ENCODE measurements at regions not wholly inside any gene's neighbourhood (a gene's known extent, or its start where the extent isn't known, plus 50 kb on each side); places are given as distances from the start of the nearest gene placed in this dataset.

DNA sequence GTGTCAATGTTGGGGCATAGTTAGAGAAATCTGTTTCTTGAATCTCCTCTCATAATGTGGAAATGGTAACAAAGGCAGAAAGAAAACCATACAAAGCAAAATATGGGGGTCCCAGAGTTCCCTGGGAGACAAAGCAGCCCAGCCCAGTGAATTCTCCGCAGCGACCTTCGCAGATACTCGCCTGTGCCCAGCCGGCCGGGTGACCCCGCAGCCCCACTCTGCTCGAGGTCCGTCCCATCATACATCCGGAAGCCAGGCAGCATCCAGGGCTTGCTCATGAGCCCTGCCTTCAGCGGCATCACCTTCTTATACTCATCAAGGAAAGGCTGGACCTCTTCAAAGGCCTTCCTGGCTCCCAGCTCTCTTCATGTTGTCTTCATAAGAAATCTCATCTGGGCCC is 774.8 kb upstream of the ID2 start:
- H3K4me3 ChIP-seq (replicated peaks; ENCODE audit: low read depth, low read length) = no peak overlapping the region
- TF ChIP-seq, protein P1, sequence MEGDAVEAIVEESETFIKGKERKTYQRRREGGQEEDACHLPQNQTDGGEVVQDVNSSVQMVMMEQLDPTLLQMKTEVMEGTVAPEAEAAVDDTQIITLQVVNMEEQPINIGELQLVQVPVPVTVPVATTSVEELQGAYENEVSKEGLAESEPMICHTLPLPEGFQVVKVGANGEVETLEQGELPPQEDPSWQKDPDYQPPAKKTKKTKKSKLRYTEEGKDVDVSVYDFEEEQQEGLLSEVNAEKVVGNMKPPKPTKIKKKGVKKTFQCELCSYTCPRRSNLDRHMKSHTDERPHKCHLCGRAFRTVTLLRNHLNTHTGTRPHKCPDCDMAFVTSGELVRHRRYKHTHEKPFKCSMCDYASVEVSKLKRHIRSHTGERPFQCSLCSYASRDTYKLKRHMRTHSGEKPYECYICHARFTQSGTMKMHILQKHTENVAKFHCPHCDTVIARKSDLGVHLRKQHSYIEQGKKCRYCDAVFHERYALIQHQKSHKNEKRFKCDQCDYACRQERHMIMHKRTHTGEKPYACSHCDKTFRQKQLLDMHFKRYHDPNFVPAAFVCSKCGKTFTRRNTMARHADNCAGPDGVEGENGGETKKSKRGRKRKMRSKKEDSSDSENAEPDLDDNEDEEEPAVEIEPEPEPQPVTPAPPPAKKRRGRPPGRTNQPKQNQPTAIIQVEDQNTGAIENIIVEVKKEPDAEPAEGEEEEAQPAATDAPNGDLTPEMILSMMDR (IDR thresholded peaks at IDR 0.05; ENCODE audit: low read length, missing control alignments) = no peak
- no peak for DNase-seq (ENCODE audit: low read depth)

DNA sequence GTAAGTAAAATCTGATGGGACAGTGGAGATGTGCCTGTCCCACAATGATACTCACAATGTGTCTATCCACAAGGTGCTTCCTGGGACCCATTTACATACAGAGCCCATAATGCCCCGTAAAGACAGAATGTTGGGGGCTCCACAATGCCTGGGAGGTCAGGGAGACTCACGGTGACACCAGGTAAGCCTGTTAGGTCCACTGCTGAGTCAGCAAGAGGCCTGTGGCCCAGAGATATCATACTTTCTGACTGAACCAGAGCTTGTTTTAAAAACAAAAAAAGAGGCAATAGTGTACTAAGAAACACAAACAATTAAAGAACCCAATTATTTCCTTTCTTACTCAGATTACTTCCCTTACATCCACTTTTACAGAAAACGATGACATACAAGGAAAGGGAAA is 771.1 kb upstream of the ID2 start:
- TF ChIP-seq, protein P1 (IDR thresholded peaks at IDR 0.05; ENCODE audit: low read length, missing control alignments) = no peak
- no peak overlapping the region for H3K4me3 ChIP-seq (replicated peaks; ENCODE audit: low read depth, low read length)
- DNase-seq (ENCODE audit: low read depth) = no peak

DNA sequence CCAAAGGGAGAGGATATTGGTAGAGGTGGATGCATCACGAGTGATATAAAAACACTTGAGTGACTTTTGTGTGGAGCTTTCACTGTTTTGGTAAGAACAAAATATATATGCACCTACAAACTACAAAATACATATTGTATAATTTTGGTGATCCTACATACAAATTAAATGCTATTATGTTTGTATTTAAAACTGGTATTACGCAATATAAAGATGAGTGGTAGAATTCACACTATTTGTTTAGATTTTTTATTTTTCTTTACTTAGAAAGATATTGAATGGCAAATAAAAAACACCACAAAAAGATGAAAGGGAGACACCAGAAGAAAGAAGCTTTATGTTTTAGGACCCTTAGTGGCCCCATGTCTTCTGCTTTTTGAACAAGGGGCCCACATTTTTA is 770.7 kb upstream of the ID2 start:
- TF ChIP-seq, protein P1 (IDR thresholded peaks at IDR 0.05; ENCODE audit: low read length, missing control alignments) = no peak
- no peak for DNase-seq (ENCODE audit: low read depth)
- no peak overlapping the region for H3K4me3 ChIP-seq (replicated peaks; ENCODE audit: low read depth, low read length)

DNA sequence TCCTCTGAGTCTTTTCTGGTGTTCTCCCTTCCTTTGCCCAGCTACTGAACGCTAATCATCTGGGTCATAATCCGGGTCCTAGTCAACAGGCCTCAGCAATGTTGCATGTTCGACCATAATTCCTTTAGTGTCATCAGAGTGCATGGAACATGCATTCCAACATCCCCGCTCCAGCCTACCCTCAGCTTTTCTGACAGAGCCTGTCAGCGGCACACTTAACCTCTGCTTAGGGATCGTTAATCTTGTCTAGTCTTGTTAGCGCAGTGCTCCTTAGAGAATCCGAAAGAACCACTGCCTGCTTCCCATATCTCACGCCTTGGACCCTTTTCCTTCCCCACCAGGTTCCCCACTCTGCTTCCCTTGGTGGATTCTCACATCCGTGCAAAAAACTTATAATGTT is 767.9 kb upstream of the ID2 start:
- H3K4me3 ChIP-seq (replicated peaks; ENCODE audit: low read depth, low read length) = no peak overlapping the region
- TF ChIP-seq, protein P1 (IDR thresholded peaks at IDR 0.05; ENCODE audit: low read length, missing control alignments) = no peak
- no peak for DNase-seq (ENCODE audit: low read depth)

DNA sequence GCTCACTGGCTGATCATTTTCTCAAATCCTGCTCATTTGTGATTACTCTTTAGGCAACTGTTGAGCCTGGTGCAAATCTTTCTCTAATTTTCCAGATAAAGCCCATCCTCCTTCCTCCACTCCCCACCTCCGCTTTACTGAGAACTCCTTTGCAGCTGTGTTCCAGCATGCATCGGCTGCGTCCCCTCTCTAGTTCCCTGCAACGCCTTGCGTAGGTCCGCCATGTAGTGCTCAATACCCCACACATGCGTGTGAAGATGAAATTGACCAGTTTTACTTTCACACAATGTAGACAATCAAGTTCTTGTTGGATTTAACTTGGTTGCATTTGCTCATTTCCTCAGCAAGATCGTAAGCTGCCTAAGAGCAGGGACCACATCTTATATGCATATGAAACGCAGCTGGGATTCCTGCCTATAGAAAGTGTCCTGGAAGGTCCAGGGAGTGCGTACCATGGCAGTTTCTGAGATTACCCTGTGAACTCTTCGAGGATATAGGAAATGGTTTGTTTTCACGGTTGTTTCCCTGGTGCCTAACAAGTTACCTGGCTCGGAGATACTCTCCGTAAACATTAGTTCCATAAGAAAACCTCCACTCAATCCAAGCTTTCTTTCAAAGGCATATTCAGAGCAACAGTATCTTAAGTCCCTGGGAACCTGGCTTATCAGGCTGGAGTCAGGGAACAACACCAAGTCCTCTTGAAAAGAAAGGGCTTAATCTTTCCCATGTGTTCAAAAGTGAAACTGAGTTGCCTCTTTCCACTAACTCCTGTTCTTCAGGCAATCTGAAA is 766.4 kb upstream of the ID2 start:
- peak; percentile 17 for DNase-seq (ENCODE audit: low read depth)
- peak overlapping the region; percentile 36 for H3K4me3 ChIP-seq (replicated peaks; ENCODE audit: low read depth, low read length)
- TF ChIP-seq, protein P1 (IDR thresholded peaks at IDR 0.05; ENCODE audit: low read length, missing control alignments) = no peak

DNA sequence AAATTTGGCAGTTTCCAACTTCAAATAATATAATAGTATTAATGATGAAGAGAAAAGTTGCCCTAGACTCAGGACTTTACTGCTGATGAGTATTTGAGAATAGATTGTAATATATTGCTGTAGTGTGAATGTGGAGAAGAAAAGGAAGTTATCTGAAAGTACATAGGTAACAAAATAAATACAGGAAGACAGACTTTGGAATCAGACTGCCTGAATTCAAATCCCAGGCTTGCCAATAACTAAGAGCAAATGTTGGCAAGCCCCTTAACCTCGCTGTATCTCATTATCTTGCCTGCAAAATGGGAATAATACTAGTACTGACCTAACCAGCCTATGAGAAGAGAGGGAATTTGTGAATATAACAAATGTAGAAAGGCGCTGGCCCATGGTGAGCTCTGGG is 765.2 kb upstream of the ID2 start:
- TF ChIP-seq, protein P1 (IDR thresholded peaks at IDR 0.05; ENCODE audit: low read length, missing control alignments) = no peak
- no peak for DNase-seq (ENCODE audit: low read depth)
- no peak overlapping the region for H3K4me3 ChIP-seq (replicated peaks; ENCODE audit: low read depth, low read length)

DNA sequence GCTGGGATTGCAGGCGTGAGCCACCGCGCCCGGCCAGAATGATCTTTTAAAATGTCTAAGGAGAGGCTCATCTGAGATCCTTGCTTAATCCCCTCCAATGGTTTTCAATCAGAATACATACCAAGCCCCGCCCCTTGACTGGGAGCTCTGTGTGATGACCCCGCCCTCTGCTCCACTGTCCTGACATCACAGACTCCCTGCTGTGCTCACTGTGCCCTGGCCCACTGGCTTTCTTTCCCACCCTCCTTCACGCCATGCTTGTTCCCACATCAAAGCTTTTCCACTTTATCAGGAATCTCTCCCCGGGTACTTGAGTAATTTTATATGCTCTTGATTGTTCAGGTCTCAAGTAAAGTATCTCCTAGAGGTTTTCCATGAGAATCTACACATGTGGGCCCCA is 762.3 kb upstream of the ID2 start:
- no peak overlapping the region for H3K4me3 ChIP-seq (replicated peaks; ENCODE audit: low read depth, low read length)
- TF ChIP-seq, protein P1 (IDR thresholded peaks at IDR 0.05; ENCODE audit: low read length, missing control alignments) = no peak
- no peak for DNase-seq (ENCODE audit: low read depth)

Data from fibroblast of pulmonary artery (primary cell).